Superior temporal gyrus (tissue), 1 donor: ENCODE measurements at regions not wholly inside any gene's neighbourhood (a gene's known extent, or its start where the extent isn't known, plus 50 kb on each side); places are given as distances from the start of the nearest gene placed in this dataset.

Experiments
- DNase-seq: peaks from one replicate; pipeline ENCODE4 v3.0.0-alpha.2; 2016; ENCODE audit errors: extremely low spot score

- DNase-seq = peak; percentile 84
These were observed 82.2 kb upstream of the NFIB start for GRCh38 chr9:14396171-14396570.

DNA sequence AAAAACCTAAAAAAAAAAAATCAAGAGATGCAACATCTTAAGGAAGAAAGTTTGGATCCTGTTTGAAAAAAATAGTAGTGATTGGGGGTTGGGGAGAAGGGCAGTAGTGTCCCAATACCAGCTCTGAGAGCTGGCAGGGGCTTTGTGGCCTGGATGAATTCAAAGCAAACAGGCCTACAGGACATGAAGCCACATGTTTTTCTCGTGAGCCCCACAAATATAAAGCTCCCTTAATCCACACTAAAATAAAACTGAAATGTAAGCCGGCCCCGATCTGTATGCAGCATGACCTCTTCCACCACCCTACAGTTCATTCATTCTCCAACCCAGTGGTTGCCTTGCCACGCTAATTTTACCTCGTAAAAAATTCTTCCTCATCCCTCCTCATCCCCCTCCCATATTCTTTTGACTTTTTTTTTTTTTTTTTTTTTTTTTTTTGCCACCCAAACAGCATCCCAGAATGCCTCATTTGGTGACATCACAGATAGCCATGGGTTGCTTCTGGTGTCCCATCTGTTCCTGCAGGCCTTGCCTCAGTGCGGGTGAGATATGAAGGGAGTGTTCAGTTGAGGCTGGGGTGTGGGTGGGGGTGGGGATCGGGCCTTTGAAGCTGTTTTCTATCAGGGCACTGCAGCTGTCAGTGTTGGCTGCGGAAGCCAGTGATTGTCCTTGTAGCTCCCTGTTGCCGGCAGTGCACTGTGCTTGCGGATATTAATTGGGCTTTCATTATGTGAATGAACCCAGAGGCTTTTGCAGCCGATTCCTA, 81.6 kb upstream of the NFIB start:
- peak; percentile 87 for DNase-seq

DNA sequence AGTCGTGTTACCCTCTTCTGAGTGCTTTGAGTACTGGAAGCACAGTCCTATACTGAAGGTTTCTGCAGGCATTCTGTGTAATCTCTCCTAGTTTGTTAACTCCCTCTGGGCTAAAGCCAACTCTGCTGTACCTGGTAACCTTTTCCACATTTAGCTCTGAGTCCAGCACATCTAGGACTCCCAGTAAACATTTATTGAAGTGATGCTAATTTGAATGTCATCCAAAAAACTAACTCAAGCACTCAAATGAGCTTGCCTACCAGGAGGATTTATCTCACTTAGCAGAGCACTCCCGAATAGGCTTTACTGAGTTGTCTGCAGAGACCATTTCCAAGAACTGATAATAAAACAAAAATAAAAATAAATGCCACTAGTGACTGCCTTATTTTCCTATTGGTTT, 79.5 kb upstream of the NFIB start:
- DNase-seq = no peak

- DNase-seq = no peak
These were observed 77.7 kb upstream of the NFIB start for GRCh38 chr9:14391620-14392019.

DNA sequence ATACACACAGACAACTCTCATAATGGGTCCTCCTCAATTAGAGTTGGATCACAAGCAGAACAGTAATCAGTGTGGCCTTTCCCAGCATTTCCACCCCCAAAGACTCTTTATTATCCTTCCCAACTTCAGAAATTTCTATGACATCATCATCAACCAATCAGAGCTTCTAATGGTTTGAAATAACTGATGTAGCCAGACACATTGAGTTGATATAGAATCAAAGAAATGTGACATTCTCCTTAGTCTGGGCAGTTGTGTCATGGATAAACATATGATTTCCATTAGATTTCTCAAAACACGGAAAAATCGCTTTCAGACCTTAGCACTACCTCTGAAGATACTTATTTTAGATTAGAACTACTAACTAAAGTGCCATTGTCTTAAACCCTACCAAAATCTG, 75.7 kb upstream of the NFIB start:
- DNase-seq = no peak

- DNase-seq = no peak
These were observed 75.2 kb upstream of the NFIB start for GRCh38 chr9:14389146-14389545.

DNA sequence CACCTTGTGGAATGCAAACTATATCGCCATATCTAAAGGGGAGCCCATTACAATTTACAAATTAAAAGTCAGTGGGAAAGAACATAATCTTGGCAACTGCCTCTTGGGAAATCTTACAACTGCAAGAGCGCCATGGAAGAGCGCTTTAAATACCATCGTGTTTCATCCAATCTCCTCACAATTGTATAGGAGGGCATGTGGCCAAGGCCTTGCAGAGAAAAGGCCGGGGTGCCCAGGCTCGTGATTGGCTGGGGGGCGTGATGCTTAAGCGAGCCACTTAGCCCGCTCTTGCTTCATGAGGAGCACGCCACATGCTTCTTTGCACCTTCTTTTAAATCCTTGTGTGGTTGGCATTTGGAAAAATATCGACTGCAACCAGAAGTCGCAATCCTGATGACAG, 69.8 kb upstream of the NFIB start:
- no peak for DNase-seq

DNA sequence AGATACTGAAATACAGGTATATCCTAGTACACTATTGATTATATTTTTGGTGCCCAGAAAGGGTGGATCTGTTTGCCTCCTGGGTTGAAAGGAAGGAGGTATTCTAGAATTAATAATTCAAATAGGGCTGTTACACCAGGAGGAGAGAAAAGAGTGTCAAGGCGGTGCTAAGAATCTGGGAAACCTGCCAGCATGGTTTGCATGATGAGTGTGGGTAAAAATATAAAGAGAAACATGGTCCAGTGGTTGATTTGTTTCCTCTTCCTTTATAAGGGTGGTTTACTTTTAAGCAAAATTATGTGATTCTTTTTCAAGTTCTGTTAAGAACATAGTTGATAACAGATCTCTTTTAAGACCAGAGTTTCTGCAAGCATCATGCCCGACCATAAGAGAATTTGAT, 69.4 kb upstream of the NFIB start:
- DNase-seq = peak; percentile 36

GRCh38 chr9:14380061-14380836, 66.3 kb upstream of the NFIB start:
- no peak for DNase-seq

DNA sequence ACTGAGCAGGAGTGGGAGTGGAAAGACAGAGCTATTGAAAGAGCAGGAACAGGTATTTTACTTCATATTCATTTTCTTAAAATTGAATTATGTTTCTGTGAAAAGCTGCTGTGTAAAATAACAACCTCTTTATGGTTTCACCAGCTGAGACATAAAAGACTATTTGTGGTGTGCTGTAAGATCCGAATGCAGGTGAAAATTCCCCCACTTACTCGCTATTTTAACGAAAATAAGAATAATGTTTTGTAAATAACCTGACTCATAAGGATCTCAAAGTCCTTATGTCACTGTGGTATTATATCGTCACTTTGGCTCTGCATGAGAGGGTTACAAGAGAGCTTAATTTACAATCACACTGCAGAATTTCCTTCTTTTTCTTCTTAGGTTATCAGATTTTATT, 65.3 kb upstream of the NFIB start:
- no peak for DNase-seq

DNA sequence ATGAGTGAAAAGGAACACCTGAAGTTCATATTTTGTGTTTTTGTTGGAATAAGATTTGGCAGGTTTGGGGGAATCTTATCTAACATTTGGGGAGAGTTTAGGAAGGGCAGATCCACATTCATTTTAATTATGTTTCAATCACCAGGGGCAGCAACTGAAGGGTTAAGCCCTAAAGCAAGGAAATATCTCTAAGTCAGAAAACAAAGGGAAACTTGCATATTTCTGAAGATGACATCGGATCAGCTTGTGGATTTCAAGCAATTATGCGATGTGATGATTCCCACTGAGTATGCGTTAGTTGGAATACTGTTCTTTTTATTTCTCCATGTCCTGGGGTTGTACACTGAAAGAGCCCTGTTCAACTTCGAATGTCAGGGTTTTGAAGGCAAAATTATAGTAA, 59.8 kb upstream of the NFIB start:
- DNase-seq = no peak

DNA sequence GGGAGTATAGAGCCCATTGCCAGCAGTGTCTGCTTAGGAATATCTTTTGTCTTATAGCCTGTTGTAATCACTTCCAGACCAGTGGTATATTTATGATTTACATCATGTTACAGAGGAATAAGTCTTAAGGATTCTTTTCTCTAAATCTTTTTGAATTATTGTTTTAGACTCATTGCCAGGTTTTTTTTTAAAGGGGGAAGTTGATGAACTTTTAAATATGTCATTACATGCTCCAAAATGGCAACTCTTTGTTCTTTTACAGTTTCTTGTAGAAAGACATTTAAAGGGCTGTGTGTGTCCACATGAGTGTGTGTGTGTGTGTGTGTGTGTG, 59.4 kb upstream of the NFIB start:
- no peak for DNase-seq

DNA sequence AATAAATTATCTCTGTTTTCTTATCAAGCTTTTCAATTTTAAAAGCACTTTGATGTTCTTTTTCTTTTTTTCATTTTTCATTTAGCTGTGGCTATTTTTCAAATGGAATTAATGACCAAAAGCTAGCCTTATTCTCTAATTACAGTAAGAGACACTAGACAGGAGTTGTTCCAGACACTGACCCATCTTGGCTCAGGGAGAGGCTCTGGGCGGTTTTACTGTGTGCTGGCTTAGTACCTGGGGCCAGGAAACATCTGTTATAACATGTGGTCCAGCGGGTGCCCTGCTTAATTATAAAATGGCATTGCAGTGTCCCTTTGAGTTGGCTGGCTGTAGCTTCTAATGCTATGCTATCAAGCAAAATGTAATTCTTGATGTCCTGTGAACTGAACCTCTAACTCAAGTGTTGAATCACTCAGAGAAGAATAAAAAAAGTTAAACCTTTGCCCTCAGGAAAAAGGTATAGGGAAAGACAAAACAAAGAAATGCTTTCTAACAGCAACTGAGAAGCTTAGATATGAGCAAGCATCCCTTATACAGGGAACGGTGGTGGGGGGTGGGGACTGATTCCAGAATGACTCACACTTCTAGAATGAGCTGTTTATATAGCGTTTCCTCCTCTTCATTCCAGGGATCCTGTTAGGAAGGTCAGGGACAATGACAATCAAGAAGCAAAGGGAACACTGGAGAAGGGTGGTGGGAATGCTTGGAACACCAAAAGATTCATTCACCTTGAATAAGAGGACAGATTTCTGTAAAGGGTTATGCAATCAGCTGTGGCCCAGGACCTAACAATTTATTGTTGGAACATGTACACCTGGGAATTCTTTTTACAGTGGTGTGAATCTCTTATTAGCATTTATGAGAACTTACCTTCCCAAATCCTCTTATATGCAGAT, 58.7 kb upstream of the NFIB start:
- DNase-seq = no peak

DNA sequence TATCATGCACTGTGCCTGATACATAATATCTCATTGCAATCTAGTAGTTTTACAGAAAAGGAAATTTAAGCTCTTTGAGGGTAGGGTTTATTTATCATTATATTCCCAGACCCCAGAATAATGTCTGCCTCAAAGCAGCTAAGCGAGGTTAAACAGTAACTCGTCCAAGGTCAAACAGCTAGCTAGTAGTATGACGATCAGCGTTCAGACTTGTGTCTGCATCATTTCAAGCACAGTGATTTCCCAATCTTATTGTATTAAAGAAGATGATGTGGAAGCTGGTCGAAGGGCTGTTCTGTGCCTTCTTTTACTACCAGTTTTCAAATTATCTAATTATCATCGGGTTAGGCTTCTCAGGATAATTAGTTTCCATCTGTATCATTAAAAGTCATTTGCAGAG, 55.1 kb upstream of the NFIB start:
- DNase-seq = no peak

DNA sequence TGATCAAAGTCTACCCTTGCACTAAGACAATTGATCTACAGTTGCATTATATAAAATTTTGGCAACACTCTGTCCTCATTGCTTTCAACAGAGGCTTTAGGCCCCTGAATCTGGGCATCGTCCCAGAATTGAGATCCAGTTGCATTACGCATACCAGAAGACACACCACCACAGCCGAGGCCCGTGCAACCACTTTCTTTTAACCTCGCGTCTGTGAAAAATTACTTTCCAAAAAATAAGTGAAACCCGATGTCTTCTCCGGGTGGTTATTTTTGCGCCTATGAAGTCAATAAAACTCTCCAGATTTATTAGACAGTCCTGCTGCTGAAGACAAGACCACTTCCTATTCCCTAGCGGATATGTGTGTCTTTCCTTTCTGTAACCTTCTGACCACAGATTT, 52.1 kb upstream of the NFIB start:
- DNase-seq = no peak

- DNase-seq = no peak
These were observed 51.7 kb upstream of the NFIB start for GRCh38 chr9:14365670-14366069.
